GM23338 (cell line): ENCODE measurements at regions not wholly inside any gene's neighbourhood (a gene's known extent, or its start where the extent isn't known, plus 50 kb on each side); places are given as distances from the start of the nearest gene placed in this dataset.

Source experiments
- ATAC-seq: fragments of 200-7000 bp; cut with Tn5 transposase; 3 replicates; pipeline ENCODE4 v1.9.1; 2020
- DNase-seq: peaks from one replicate; pipeline ENCODE4 v3.0.0-alpha.2; 2015; ENCODE audit warnings: low spot score
- H2AFZ ChIP-seq: fragments of 200-600 bp; sonication (generic); 2 replicates; pipeline ENCODE4 v1.8.0; 2016; ENCODE audit warnings: antibody characterized with exemption, mild to moderate bottlenecking, moderate library complexity
- H3F3A ChIP-seq: fragments of 200-600 bp; sonication (generic); replicated peaks from 2 replicates; pipeline ENCODE4 v1.8.0; 2017; ENCODE audit warnings: antibody characterized with exemption, mixed run types, low read depth
- H3K27ac ChIP-seq: fragments of 200-600 bp; sonication (generic); 2 replicates; pipeline ENCODE4 v1.6.1; 2016; ENCODE audit warnings: low read depth
- H3K27me3 ChIP-seq: fragments of 200-600 bp; sonication (generic); 2 replicates; pipeline ENCODE4 v1.8.0; 2016; ENCODE audit warnings: mild to moderate bottlenecking, mixed run types, moderate library complexity; ENCODE audit not compliant: insufficient read depth
- H3K36me3 ChIP-seq: fragments of 200-600 bp; sonication (generic); 2 replicates; pipeline ENCODE4 v1.8.0; 2016; ENCODE audit warnings: mild to moderate bottlenecking; ENCODE audit not compliant: insufficient read depth
- H3K4me1 ChIP-seq: fragments of 200-600 bp; sonication (generic); 2 replicates; pipeline ENCODE4 v1.8.0; 2016; ENCODE audit warnings: mild to moderate bottlenecking, moderate library complexity; ENCODE audit not compliant: insufficient read depth
- H3K4me2 ChIP-seq: fragments of 200-600 bp; sonication (generic); 2 replicates; pipeline ENCODE4 v1.7.1; 2017; ENCODE audit warnings: mixed run types
- H3K4me3 ChIP-seq: fragments of 200-600 bp; sonication (generic); 2 replicates; pipeline ENCODE4 v1.6.1; 2016; ENCODE audit warnings: mixed run types
- H3K79me2 ChIP-seq: fragments of 200-600 bp; sonication (generic); replicated peaks from 2 replicates; pipeline ENCODE4 v1.8.0; 2017; ENCODE audit warnings: mild to moderate bottlenecking; ENCODE audit not compliant: insufficient read depth
- H3K9me2 ChIP-seq: fragments of 200-600 bp; sonication (generic); 2 replicates; pipeline ENCODE4 v1.8.0; 2017; ENCODE audit not compliant: insufficient read depth
- H4K20me1 ChIP-seq: fragments of 200-600 bp; sonication (generic); replicated peaks from 2 replicates; pipeline ENCODE4 v1.8.0; 2017; ENCODE audit warnings: mild to moderate bottlenecking; ENCODE audit not compliant: insufficient read depth
- H3K27ac Mint-ChIP-seq: 2 replicates; pipeline ENCODE4 v1.8.0; 2020; ENCODE audit warnings: inconsistent platforms, mild to moderate bottlenecking, moderate library complexity, mixed read lengths
- H3K27me3 Mint-ChIP-seq: 3 replicates; pipeline ENCODE4 v1.8.0; 2022; ENCODE audit warnings: low read depth, mild to moderate bottlenecking, moderate library complexity, mixed read lengths, inconsistent platforms; ENCODE audit not compliant: insufficient read depth, poor library complexity
- H3K36me3 Mint-ChIP-seq: 3 replicates; pipeline ENCODE4 v1.8.0; 2021; ENCODE audit warnings: low read depth, mild to moderate bottlenecking, inconsistent platforms, moderate library complexity, mixed read lengths
- H3K4me1 Mint-ChIP-seq: 3 replicates; pipeline ENCODE4 v1.8.0; 2020; ENCODE audit warnings: mild to moderate bottlenecking, inconsistent platforms, mixed read lengths
- H3K4me3 Mint-ChIP-seq: 3 replicates; pipeline ENCODE4 v1.8.0; 2021; ENCODE audit warnings: moderate library complexity, mild to moderate bottlenecking, inconsistent platforms, mixed read lengths
- H3K9me3 Mint-ChIP-seq: 3 replicates; pipeline ENCODE4 v1.8.0; 2020; ENCODE audit warnings: moderate library complexity, mild to moderate bottlenecking, inconsistent platforms, mixed read lengths
- CREB1 ChIP-seq: fragments of 250-450 bp; sonication (Bioruptor Pico); IDR thresholded peaks from 2 replicates; pipeline ENCODE4 v1.5.0; 2020; ENCODE audit warnings: low read depth, mild to moderate bottlenecking, moderate library complexity
- CTCF ChIP-seq, 2 experiments: fragments of 200-600 bp in 1 of 2; sonication (generic) in 1 of 2; conservative IDR thresholded peaks; 2 replicates each; pipeline versions ENCODE4 v1.5.1 to v1.6.1; 2016 to 2017; ENCODE audit warnings: antibody characterized with exemption in 2 of 2, low read depth in 2 of 2, mild to moderate bottlenecking in 2 of 2, moderate library complexity in 1 of 2
- EZH2 ChIP-seq: fragments of 200-600 bp; sonication (generic); IDR thresholded peaks from one replicate; pipeline ENCODE4 v1.8.0; 2017; ENCODE audit warnings: antibody characterized with exemption, mild to moderate bottlenecking, low read depth; ENCODE audit not compliant: unreplicated experiment
- EZH2phosphoT487 ChIP-seq: fragments of 200-600 bp; sonication (generic); IDR thresholded peaks from one replicate; pipeline ENCODE4 v1.8.1; 2018; ENCODE audit warnings: antibody characterized with exemption; ENCODE audit not compliant: unreplicated experiment
- JUNB ChIP-seq: IDR thresholded peaks from one replicate; pipeline ENCODE4 v1.6.1; 2016; ENCODE audit warnings: antibody characterized with exemption; ENCODE audit not compliant: unreplicated experiment
- NANOG ChIP-seq: IDR thresholded peaks from 2 replicates; pipeline ENCODE4 v1.6.1; 2016; ENCODE audit warnings: antibody characterized with exemption, borderline replicate concordance
- POLR2AphosphoS5 ChIP-seq: IDR thresholded peaks from 2 replicates; pipeline ENCODE4 v1.6.1; 2016; ENCODE audit warnings: antibody characterized with exemption, low read depth
- STAT1 ChIP-seq: IDR thresholded peaks from one replicate; pipeline ENCODE4 v1.6.1; 2016; ENCODE audit warnings: antibody characterized with exemption; ENCODE audit not compliant: unreplicated experiment
- ZNF114 ChIP-seq: fragments of 250-450 bp; sonication (Bioruptor Pico); IDR thresholded peaks from 2 replicates; pipeline ENCODE4 v1.5.0; 2020; ENCODE audit warnings: mild to moderate bottlenecking, moderate library complexity
- ZNF331 ChIP-seq: fragments of 250-450 bp; sonication (Bioruptor Pico); IDR thresholded peaks from 2 replicates; pipeline ENCODE4 v1.5.0; 2020; ENCODE audit warnings: low read depth, mild to moderate bottlenecking, moderate library complexity
- TF ChIP-seq, protein P1 (sequence below): fragments of 250-450 bp; sonication (Bioruptor Pico); IDR thresholded peaks from 2 replicates; pipeline ENCODE4 v1.5.0; 2020; ENCODE audit warnings: mild to moderate bottlenecking, moderate library complexity
- TF ChIP-seq, protein P2 (sequence below): IDR thresholded peaks from 2 replicates; pipeline ENCODE4 v1.6.1; 2016; ENCODE audit warnings: antibody characterized with exemption
- TF ChIP-seq, protein P3 (sequence below): IDR thresholded peaks from one replicate; pipeline ENCODE4 v1.6.1; 2018; ENCODE audit warnings: antibody characterized with exemption; ENCODE audit not compliant: unreplicated experiment

GRCh38 chr7:26526265-26526587 is 234.6 kb downstream of the SNX10 start:
- H3K4me1 ChIP-seq, result no peaks in the 10 kb centered on the region
- H3K9me2 ChIP-seq, result no peaks in the 10 kb centered on the region
- H3K36me3 Mint-ChIP-seq, result no peaks in the 10 kb centered on the region
- H3K4me1 Mint-ChIP-seq, result no peaks in the 10 kb centered on the region
- TF ChIP-seq, protein P1, sequence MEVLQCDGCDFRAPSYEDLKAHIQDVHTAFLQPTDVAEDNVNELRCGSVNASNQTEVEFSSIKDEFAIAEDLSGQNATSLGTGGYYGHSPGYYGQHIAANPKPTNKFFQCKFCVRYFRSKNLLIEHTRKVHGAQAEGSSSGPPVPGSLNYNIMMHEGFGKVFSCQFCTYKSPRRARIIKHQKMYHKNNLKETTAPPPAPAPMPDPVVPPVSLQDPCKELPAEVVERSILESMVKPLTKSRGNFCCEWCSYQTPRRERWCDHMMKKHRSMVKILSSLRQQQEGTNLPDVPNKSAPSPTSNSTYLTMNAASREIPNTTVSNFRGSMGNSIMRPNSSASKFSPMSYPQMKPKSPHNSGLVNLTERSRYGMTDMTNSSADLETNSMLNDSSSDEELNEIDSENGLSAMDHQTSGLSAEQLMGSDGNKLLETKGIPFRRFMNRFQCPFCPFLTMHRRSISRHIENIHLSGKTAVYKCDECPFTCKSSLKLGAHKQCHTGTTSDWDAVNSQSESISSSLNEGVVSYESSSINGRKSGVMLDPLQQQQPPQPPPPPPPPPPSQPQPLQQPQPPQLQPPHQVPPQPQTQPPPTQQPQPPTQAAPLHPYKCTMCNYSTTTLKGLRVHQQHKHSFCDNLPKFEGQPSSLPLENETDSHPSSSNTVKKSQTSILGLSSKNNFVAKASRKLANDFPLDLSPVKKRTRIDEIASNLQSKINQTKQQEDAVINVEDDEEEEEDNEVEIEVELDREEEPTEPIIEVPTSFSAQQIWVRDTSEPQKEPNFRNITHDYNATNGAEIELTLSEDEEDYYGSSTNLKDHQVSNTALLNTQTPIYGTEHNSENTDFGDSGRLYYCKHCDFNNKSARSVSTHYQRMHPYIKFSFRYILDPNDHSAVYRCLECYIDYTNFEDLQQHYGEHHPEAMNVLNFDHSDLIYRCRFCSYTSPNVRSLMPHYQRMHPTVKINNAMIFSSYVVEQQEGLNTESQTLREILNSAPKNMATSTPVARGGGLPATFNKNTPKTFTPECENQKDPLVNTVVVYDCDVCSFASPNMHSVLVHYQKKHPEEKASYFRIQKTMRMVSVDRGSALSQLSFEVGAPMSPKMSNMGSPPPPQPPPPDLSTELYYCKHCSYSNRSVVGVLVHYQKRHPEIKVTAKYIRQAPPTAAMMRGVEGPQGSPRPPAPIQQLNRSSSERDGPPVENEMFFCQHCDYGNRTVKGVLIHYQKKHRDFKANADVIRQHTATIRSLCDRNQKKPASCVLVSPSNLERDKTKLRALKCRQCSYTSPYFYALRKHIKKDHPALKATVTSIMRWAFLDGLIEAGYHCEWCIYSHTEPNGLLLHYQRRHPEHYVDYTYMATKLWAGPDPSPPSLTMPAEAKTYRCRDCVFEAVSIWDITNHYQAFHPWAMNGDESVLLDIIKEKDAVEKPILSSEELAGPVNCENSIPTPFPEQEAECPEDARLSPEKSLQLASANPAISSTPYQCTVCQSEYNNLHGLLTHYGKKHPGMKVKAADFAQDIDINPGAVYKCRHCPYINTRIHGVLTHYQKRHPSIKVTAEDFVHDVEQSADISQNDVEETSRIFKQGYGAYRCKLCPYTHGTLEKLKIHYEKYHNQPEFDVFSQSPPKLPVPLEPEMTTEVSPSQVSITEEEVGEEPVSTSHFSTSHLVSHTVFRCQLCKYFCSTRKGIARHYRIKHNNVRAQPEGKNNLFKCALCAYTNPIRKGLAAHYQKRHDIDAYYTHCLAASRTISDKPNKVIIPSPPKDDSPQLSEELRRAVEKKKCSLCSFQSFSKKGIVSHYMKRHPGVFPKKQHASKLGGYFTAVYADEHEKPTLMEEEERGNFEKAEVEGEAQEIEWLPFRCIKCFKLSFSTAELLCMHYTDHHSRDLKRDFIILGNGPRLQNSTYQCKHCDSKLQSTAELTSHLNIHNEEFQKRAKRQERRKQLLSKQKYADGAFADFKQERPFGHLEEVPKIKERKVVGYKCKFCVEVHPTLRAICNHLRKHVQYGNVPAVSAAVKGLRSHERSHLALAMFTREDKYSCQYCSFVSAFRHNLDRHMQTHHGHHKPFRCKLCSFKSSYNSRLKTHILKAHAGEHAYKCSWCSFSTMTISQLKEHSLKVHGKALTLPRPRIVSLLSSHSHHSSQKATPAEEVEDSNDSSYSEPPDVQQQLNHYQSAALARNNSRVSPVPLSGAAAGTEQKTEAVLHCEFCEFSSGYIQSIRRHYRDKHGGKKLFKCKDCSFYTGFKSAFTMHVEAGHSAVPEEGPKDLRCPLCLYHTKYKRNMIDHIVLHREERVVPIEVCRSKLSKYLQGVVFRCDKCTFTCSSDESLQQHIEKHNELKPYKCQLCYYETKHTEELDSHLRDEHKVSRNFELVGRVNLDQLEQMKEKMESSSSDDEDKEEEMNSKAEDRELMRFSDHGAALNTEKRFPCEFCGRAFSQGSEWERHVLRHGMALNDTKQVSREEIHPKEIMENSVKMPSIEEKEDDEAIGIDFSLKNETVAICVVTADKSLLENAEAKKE (CRISPR knock-in tag), result no peak
- no peak for TF ChIP-seq NANOG
- no peak for TF ChIP-seq EZH2phosphoT487
- TF ChIP-seq EZH2, result no peak
- TF ChIP-seq ZNF331, result no peak
- no peak for TF ChIP-seq CTCF (conservative IDR thresholded peaks at IDR 0.05; ENCODE audit: low read depth in 2 of 2)
- TF ChIP-seq STAT1, result no peak
- no peak for TF ChIP-seq POLR2AphosphoS5
- TF ChIP-seq ZNF114 (CRISPR knock-in tag), result no peak
- TF ChIP-seq, protein P2, sequence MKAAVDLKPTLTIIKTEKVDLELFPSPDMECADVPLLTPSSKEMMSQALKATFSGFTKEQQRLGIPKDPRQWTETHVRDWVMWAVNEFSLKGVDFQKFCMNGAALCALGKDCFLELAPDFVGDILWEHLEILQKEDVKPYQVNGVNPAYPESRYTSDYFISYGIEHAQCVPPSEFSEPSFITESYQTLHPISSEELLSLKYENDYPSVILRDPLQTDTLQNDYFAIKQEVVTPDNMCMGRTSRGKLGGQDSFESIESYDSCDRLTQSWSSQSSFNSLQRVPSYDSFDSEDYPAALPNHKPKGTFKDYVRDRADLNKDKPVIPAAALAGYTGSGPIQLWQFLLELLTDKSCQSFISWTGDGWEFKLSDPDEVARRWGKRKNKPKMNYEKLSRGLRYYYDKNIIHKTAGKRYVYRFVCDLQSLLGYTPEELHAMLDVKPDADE, result no peak
- TF ChIP-seq CREB1, result no peak
- no peak for TF ChIP-seq JUNB
- TF ChIP-seq, protein P3, sequence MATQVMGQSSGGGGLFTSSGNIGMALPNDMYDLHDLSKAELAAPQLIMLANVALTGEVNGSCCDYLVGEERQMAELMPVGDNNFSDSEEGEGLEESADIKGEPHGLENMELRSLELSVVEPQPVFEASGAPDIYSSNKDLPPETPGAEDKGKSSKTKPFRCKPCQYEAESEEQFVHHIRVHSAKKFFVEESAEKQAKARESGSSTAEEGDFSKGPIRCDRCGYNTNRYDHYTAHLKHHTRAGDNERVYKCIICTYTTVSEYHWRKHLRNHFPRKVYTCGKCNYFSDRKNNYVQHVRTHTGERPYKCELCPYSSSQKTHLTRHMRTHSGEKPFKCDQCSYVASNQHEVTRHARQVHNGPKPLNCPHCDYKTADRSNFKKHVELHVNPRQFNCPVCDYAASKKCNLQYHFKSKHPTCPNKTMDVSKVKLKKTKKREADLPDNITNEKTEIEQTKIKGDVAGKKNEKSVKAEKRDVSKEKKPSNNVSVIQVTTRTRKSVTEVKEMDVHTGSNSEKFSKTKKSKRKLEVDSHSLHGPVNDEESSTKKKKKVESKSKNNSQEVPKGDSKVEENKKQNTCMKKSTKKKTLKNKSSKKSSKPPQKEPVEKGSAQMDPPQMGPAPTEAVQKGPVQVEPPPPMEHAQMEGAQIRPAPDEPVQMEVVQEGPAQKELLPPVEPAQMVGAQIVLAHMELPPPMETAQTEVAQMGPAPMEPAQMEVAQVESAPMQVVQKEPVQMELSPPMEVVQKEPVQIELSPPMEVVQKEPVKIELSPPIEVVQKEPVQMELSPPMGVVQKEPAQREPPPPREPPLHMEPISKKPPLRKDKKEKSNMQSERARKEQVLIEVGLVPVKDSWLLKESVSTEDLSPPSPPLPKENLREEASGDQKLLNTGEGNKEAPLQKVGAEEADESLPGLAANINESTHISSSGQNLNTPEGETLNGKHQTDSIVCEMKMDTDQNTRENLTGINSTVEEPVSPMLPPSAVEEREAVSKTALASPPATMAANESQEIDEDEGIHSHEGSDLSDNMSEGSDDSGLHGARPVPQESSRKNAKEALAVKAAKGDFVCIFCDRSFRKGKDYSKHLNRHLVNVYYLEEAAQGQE, result no peak
- 0 out of 2 replicates have a peak overlapping the region, but pooled peaks have one; percentile 12 for H2AFZ ChIP-seq
- no peaks in the 10 kb centered on the region for H3K9me3 Mint-ChIP-seq
- H3K79me2 ChIP-seq, result no peaks in the 10 kb centered on the region
- H3F3A ChIP-seq, result no peaks in the 10 kb centered on the region
- no peak overlapping the region for H3K4me3 ChIP-seq
- no peaks in the 10 kb centered on the region for H3K27me3 ChIP-seq
- no peak overlapping the region for H3K27ac Mint-ChIP-seq
- ATAC-seq (no peak), DNase-seq (no peak)
- H3K4me3 Mint-ChIP-seq, result no peak overlapping the region
- H3K27ac ChIP-seq, result no peak overlapping the region
- no peak overlapping the region for H3K4me2 ChIP-seq
- no peaks in the 10 kb centered on the region for H3K36me3 ChIP-seq
- H3K27me3 Mint-ChIP-seq, result no peaks in the 10 kb centered on the region
- no peaks in the 10 kb centered on the region for H4K20me1 ChIP-seq
